ENCODE measurements at regions not wholly inside any gene's neighbourhood (a gene's known extent, or its start where the extent isn't known, plus 50 kb on each side); places are given as distances from the start of the nearest gene placed in this dataset.

DNA sequence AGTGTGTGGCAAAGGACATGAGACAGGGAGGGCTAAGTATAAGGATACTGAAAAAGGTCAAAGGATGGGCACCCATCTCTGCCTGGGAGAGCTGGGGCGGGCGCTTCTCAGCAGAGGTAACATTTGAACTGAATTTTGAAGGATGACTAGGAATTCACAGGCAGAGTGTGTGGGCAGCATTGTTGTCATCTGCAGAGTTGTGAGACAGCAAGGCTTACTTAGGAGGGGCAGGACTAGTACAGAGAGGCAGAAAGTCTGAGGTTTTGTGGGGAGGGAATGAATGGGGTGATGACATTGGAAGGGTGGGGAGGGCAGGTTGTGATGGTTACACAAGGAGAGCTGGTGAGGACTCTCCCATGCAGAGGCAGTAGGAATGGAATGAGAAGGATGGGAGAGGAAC, 84.1 kb upstream of the PRR23C start:
- Histone ChIP-seq H2BK20ac (ENCODE audit: low read depth, low read length, poor library complexity, severe bottlenecking) (no peak overlapping the region), H3K4me1 (ENCODE audit: insufficient read depth, low read length) (no peaks in the 10 kb centered on the region), H3K9me3 (ENCODE audit: control insufficient read depth, low read depth, low read length) (no peaks in the 10 kb centered on the region), H4K20me1 (ENCODE audit: control insufficient read depth, insufficient read depth, insufficient read length) (no peaks in the 10 kb centered on the region), H3K4me2 (ENCODE audit: insufficient read depth, insufficient read length, low read length) (no peak overlapping the region), H3K18ac (ENCODE audit: insufficient read length, low read depth, low read length) (no peak overlapping the region), H2BK15ac (ENCODE audit: low read depth, low read length) (no peak overlapping the region), H3K79me2 (ENCODE audit: insufficient read depth, low read length) (no peaks in the 10 kb centered on the region), H4K91ac (ENCODE audit: insufficient read length, low read depth, low read length) (no peak overlapping the region), H3T11ph (ENCODE audit: low read length) (no peak overlapping the region), H3K27me3 (ENCODE audit: insufficient read depth, low read length) (no peaks in the 10 kb centered on the region), H2AFZ (ENCODE audit: low read length) (no peak overlapping the region), H2BK5ac (ENCODE audit: insufficient read length, low read length) (no peak overlapping the region), H3K23me2 (ENCODE audit: insufficient read length, low read depth, low read length, poor library complexity, severe bottlenecking) (no peaks in the 10 kb centered on the region), H3K4ac (ENCODE audit: low read depth, low read length) (no peak overlapping the region), H2BK12ac (ENCODE audit: insufficient read length, low read depth, low read length) (no peak overlapping the region), H4K8ac (replicated peaks; ENCODE audit: insufficient read length, low read depth, low read length) (no peak overlapping the region), H2BK120ac (ENCODE audit: low read depth, low read length, poor library complexity, severe bottlenecking) (no peak overlapping the region), H3K9ac (ENCODE audit: extremely low read depth, insufficient read length, low read length) (no peak overlapping the region), H4K5ac (ENCODE audit: insufficient read length, low read depth, low read length) (no peak overlapping the region), H3K14ac (ENCODE audit: insufficient read depth, low read length) (no peak overlapping the region), H2AK5ac (ENCODE audit: insufficient read length, low read length) (no peak overlapping the region), H3K79me1 (ENCODE audit: insufficient read depth, low read depth, low read length, poor library complexity, severe bottlenecking) (no peaks in the 10 kb centered on the region), H3K27ac (ENCODE audit: insufficient read length, low read depth, low read length) (no peak overlapping the region), H3K56ac (ENCODE audit: insufficient read length, low read depth, low read length) (no peak overlapping the region), H3K23ac (ENCODE audit: insufficient read length, low read depth, low read length) (no peak overlapping the region)
- H3K36me3 Mint-ChIP-seq (ENCODE audit: insufficient read depth in 1 of 3, low read depth in 3 of 3), result no peaks in the 10 kb centered on the region
- TF ChIP-seq, protein P1, sequence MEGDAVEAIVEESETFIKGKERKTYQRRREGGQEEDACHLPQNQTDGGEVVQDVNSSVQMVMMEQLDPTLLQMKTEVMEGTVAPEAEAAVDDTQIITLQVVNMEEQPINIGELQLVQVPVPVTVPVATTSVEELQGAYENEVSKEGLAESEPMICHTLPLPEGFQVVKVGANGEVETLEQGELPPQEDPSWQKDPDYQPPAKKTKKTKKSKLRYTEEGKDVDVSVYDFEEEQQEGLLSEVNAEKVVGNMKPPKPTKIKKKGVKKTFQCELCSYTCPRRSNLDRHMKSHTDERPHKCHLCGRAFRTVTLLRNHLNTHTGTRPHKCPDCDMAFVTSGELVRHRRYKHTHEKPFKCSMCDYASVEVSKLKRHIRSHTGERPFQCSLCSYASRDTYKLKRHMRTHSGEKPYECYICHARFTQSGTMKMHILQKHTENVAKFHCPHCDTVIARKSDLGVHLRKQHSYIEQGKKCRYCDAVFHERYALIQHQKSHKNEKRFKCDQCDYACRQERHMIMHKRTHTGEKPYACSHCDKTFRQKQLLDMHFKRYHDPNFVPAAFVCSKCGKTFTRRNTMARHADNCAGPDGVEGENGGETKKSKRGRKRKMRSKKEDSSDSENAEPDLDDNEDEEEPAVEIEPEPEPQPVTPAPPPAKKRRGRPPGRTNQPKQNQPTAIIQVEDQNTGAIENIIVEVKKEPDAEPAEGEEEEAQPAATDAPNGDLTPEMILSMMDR (conservative IDR thresholded peaks at IDR 0.05), result no peak
- no peak overlapping the region for H3K27ac Mint-ChIP-seq
- no peak overlapping the region for H3K4me3 Mint-ChIP-seq
- peaks cover 5 to 16% of the 10 kb centered on the region in 2 experiments for H3K4me1 Mint-ChIP-seq
- H3K27me3 Mint-ChIP-seq (ENCODE audit: low read depth), result peaks cover 13% of the 10 kb centered on the region
- no peak for DNase-seq
- no peaks in the 10 kb centered on the region for H3K9me3 Mint-ChIP-seq
- WGBS (ENCODE audit: extremely low coverage, insufficient read length, low lambda C conversion rate), result no CpG with 5 or more reads among the region's 2 CpGs
